ENCODE measurements at regions not wholly inside any gene's neighbourhood (a gene's known extent, or its start where the extent isn't known, plus 50 kb on each side); places are given as distances from the start of the nearest gene placed in this dataset.
"Not testable (repeated sequence)": the region's sequence is repeated elsewhere in the genome, so short reads cannot be mapped to it uniquely, and the experiment has no call there.

- DNase-seq = no peak
Observed at GRCh38 chr4:12929784-12930183, 554.4 kb downstream of the RAB28 start.

GRCh38 chr4:12928751-12929150 lies 555.4 kb downstream of the RAB28 start:
- DNase-seq = no peak

GRCh38 chr4:12926189-12927066 lies 557.7 kb downstream of the RAB28 start:
- DNase-seq = no peak

- DNase-seq = no peak
Observed at GRCh38 chr4:12924728-12925320, 559.3 kb downstream of the RAB28 start.

GRCh38 chr4:12924253-12924652 lies 559.9 kb downstream of the RAB28 start:
- no peak for DNase-seq

- DNase-seq = no peak
Observed at GRCh38 chr4:12912896-12913418, 571.2 kb downstream of the RAB28 start.

- DNase-seq = no peak
Observed at GRCh38 chr4:12911750-12912358, 572.3 kb downstream of the RAB28 start.

GRCh38 chr4:12903640-12904039 lies 580.5 kb downstream of the RAB28 start:
- not testable (repeated sequence) for DNase-seq

GRCh38 chr4:12902735-12903134 lies 581.4 kb downstream of the RAB28 start:
- no peak for DNase-seq

- no peak for DNase-seq
Observed at GRCh38 chr4:12897954-12898353, 586.2 kb downstream of the RAB28 start.

GRCh38 chr4:12894062-12894461 lies 590.1 kb downstream of the RAB28 start:
- DNase-seq = no peak

GRCh38 chr4:12889054-12889453 lies 595.1 kb downstream of the RAB28 start:
- no peak for DNase-seq

- no peak for DNase-seq
Observed at GRCh38 chr4:12884846-12885796, 599.0 kb downstream of the RAB28 start.

GRCh38 chr4:12881945-12882584 lies 602.1 kb downstream of the RAB28 start:
- DNase-seq = no peak

GRCh38 chr4:12880844-12881243 lies 603.3 kb downstream of the RAB28 start:
- DNase-seq = no peak

- DNase-seq = no peak
Observed at GRCh38 chr4:12879496-12879895, 604.6 kb downstream of the RAB28 start.

- DNase-seq = no peak
Observed at GRCh38 chr4:12875640-12876243, 608.4 kb downstream of the RAB28 start.

- DNase-seq = no peak
Observed at GRCh38 chr4:12873351-12873750, 610.8 kb downstream of the RAB28 start.

- no peak for DNase-seq
Observed at GRCh38 chr4:12861422-12861821, 622.7 kb downstream of the RAB28 start.

- no peak for DNase-seq
Observed at GRCh38 chr4:12852338-12853307, 631.5 kb downstream of the RAB28 start.

Data from CD4-positive, alpha-beta T cell treated with Interferon alpha-2 for 1 hour (primary cell).